Brain microvascular endothelial cell (primary cell): ENCODE measurements at regions not wholly inside any gene's neighbourhood (a gene's known extent, or its start where the extent isn't known, plus 50 kb on each side); places are given as distances from the start of the nearest gene placed in this dataset.

Source experiments
- DNase-seq: peaks from one replicate; pipeline ENCODE4 v3.0.0-alpha.2; 2020
- H3K27ac ChIP-seq: fragments of 250-450 bp; sonication (Bioruptor Pico); 2 replicates; pipeline ENCODE4 v1.5.1; 2020; ENCODE audit warnings: mild to moderate bottlenecking, moderate library complexity
- H3K27me3 ChIP-seq: fragments of 250-450 bp; sonication (Bioruptor Pico); replicated peaks from 2 replicates; pipeline ENCODE4 v1.5.1; 2020; ENCODE audit warnings: mild to moderate bottlenecking
- H3K36me3 ChIP-seq: fragments of 250-450 bp; sonication (Bioruptor Pico); replicated peaks from 2 replicates; pipeline ENCODE4 v1.5.1; 2020; ENCODE audit warnings: mild to moderate bottlenecking
- H3K4me3 ChIP-seq: 2 replicates; pipeline ENCODE4 v1.5.1; 2011; ENCODE audit warnings: low read depth, mild to moderate bottlenecking, control low read depth, low read length, moderate library complexity
- CTCF ChIP-seq: IDR thresholded peaks from 2 replicates; pipeline ENCODE4 v1.5.1; 2011; ENCODE audit warnings: low read depth, mild to moderate bottlenecking, moderate library complexity, low read length, control low read depth, inconsistent platforms; ENCODE audit errors: missing control alignments
- in situ Hi-C: cut with HindIII; loops from 2 replicates; pipeline ENCODE4 v1.10.0; 2017; ENCODE audit warnings: low sequenced_read_pairs, low pct_ligation_motif_present

GRCh38 chr2:53243430-53243829 lies 524.2 kb upstream of the CHAC2 start:
- in situ Hi-C loops: no loop called here
- no peak overlapping the region for H3K4me3 ChIP-seq

GRCh38 chr2:53242090-53242489 lies 525.5 kb upstream of the CHAC2 start:
- H3K36me3 ChIP-seq: no peaks in the 10 kb centered on the region
- no peak for DNase-seq
- in situ Hi-C loops: no loop called here
- no peak for TF ChIP-seq CTCF
- no peak overlapping the region for H3K27ac ChIP-seq
- H3K27me3 ChIP-seq: no peaks in the 10 kb centered on the region
- no peak overlapping the region for H3K4me3 ChIP-seq

More at GRCh38 chr2:53243430-53243829, 524.2 kb upstream of the CHAC2 start:
- Histone ChIP-seq H3K27me3 (no peaks in the 10 kb centered on the region), H3K27ac (no peak overlapping the region), H3K36me3 (no peaks in the 10 kb centered on the region)
- no peak for TF ChIP-seq CTCF
- DNase-seq: no peak

- H3K36me3 ChIP-seq: no peaks in the 10 kb centered on the region
- in situ Hi-C loops: no loop called here
Observed at GRCh38 chr2:53235836-53236582, 531.6 kb upstream of the CHAC2 start.

GRCh38 chr2:53234548-53234903 lies 533.1 kb upstream of the CHAC2 start:
- in situ Hi-C loops: no loop called here
- TF ChIP-seq CTCF: no peak
- Histone ChIP-seq H3K27ac (no peak overlapping the region), H3K36me3 (no peaks in the 10 kb centered on the region), H3K4me3 (no peak overlapping the region), H3K27me3 (no peaks in the 10 kb centered on the region)
- no peak for DNase-seq

More at GRCh38 chr2:53235836-53236582, 531.6 kb upstream of the CHAC2 start:
- Histone ChIP-seq H3K4me3 (no peak overlapping the region), H3K27ac (no peak overlapping the region), H3K27me3 (no peaks in the 10 kb centered on the region)
- TF ChIP-seq CTCF: no peak
- DNase-seq: no peak

- Histone ChIP-seq H3K27me3 (no peaks in the 10 kb centered on the region), H3K36me3 (no peaks in the 10 kb centered on the region), H3K4me3 (no peak overlapping the region), H3K27ac (no peak overlapping the region)
- TF ChIP-seq CTCF: no peak
- no peak for DNase-seq
- in situ Hi-C loops: no loop called here
Observed at GRCh38 chr2:53233759-53234547, 533.7 kb upstream of the CHAC2 start.
